Lower leg skin (tissue), 3 donors: ENCODE measurements at regions not wholly inside any gene's neighbourhood (a gene's known extent, or its start where the extent isn't known, plus 50 kb on each side); places are given as distances from the start of the nearest gene placed in this dataset.

Source experiments
- POLR2A ChIP-seq, 2 donors: fragments of 450-650 bp; IDR thresholded peaks; one replicate each; pipeline ENCODE4 v1.6.1; 2016 to 2017; ENCODE audit warnings: antibody characterized with exemption in 2 of 2, mild to moderate bottlenecking in 1 of 2, moderate library complexity in 1 of 2
- TF ChIP-seq, protein P1 (sequence below), 3 donors: fragments of 450-650 bp; IDR thresholded peaks; one replicate each; pipeline ENCODE4 v1.5.1; 2016; ENCODE audit warnings: antibody characterized with exemption in 3 of 3, mild to moderate bottlenecking in 3 of 3, moderate library complexity in 2 of 3

DNA sequence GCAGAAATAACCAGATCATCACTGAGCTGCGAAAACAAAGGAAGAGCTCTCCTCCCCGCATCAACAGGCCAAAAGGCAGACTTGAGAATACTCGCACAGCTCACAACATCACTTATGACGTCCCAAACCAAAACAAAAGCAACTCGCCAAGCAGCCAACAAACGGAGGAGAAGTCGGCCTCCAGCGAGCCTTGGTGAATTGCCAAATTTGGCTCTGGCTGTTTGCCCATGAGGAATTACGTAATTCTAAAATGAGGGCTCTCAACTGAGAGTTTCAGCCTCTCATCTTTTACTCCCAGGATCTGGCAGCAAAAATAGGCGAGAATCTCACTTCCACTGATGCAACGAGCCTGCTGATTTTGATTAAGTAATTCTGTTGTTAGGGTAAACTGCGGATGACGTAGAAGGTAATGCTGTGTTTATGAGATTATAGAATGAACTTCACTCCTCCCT lies 51.7 kb upstream of the SEMA6A start:
- TF ChIP-seq, protein P1, sequence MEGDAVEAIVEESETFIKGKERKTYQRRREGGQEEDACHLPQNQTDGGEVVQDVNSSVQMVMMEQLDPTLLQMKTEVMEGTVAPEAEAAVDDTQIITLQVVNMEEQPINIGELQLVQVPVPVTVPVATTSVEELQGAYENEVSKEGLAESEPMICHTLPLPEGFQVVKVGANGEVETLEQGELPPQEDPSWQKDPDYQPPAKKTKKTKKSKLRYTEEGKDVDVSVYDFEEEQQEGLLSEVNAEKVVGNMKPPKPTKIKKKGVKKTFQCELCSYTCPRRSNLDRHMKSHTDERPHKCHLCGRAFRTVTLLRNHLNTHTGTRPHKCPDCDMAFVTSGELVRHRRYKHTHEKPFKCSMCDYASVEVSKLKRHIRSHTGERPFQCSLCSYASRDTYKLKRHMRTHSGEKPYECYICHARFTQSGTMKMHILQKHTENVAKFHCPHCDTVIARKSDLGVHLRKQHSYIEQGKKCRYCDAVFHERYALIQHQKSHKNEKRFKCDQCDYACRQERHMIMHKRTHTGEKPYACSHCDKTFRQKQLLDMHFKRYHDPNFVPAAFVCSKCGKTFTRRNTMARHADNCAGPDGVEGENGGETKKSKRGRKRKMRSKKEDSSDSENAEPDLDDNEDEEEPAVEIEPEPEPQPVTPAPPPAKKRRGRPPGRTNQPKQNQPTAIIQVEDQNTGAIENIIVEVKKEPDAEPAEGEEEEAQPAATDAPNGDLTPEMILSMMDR (IDR thresholded peaks at IDR 0.05), result no peak
- no peak for TF ChIP-seq POLR2A (IDR thresholded peaks at IDR 0.05)
